PC-9 (cell line): ENCODE measurements at regions not wholly inside any gene's neighbourhood (a gene's known extent, or its start where the extent isn't known, plus 50 kb on each side); places are given as distances from the start of the nearest gene placed in this dataset.

Experiments
- BruUV-seq: library from RNA; stranded (reverse); fragments of 400-500 nt; replicated peaks from 2 replicates; lab custom pipeline; 2021; lab: Mats Ljungman, UMichigan
- CTCF ChIA-PET: fragments of 300-600 bp; sonication (Branson Sonifier 250); formaldehyde crosslinking; loops from one replicate; lab custom pipeline; 2022; ENCODE audit warnings: antibody characterized with exemption; lab: Charles Lee
- POLR2A ChIA-PET: fragments of 300-600 bp; sonication (Branson Sonifier 250); formaldehyde crosslinking; loops from one replicate; lab custom pipeline; 2022; ENCODE audit warnings: antibody characterized with exemption; ENCODE audit not compliant: unreplicated experiment; lab: Charles Lee
- DNase-seq, 2 experiments: peaks; one replicate each; pipeline versions ENCODE4 v3.0.0 to v3.0.0-alpha.2; 2015 to 2022; ENCODE audit warnings: mixed read lengths in 1 of 2
- H2AFZ ChIP-seq: fragments of 200-600 bp; sonication (generic); 2 replicates; pipeline ENCODE4 v1.8.1; 2017; ENCODE audit warnings: antibody characterized with exemption
- H3F3A ChIP-seq: fragments of 200-600 bp; sonication (generic); 2 replicates; pipeline ENCODE4 v1.8.1; 2017; ENCODE audit warnings: antibody characterized with exemption, mild to moderate bottlenecking, low read depth; ENCODE audit not compliant: insufficient read depth
- H3K27ac ChIP-seq: fragments of 200-600 bp; sonication (generic); 2 replicates; pipeline ENCODE4 v1.6.1; 2016; ENCODE audit warnings: mixed run types
- H3K27me3 ChIP-seq: fragments of 200-600 bp; sonication (generic); 2 replicates; pipeline ENCODE4 v1.6.1; 2016; ENCODE audit warnings: low read depth, mixed run types; ENCODE audit not compliant: insufficient read depth
- H3K36me3 ChIP-seq: fragments of 200-600 bp; sonication (generic); 2 replicates; pipeline ENCODE4 v1.6.1; 2016; ENCODE audit warnings: low read depth, mixed run types
- H3K4me1 ChIP-seq: fragments of 200-600 bp; sonication (generic); replicated peaks from 2 replicates; pipeline ENCODE4 v1.6.1; 2016; ENCODE audit warnings: mixed run types; ENCODE audit not compliant: insufficient read depth
- H3K4me2 ChIP-seq: fragments of 200-600 bp; sonication (generic); 2 replicates; pipeline ENCODE4 v1.6.1; 2017; ENCODE audit warnings: mixed run types
- H3K4me3 ChIP-seq: fragments of 200-600 bp; sonication (generic); 2 replicates; pipeline ENCODE4 v1.6.1; 2016; ENCODE audit warnings: mixed run types
- H3K79me2 ChIP-seq: fragments of 200-600 bp; sonication (generic); 2 replicates; pipeline ENCODE4 v1.6.1; 2017; ENCODE audit warnings: low read depth, mixed run types
- H3K9me2 ChIP-seq: fragments of 200-600 bp; sonication (generic); 2 replicates; pipeline ENCODE4 v1.8.1; 2017; ENCODE audit warnings: mild to moderate bottlenecking; ENCODE audit not compliant: insufficient read depth
- H3K9me3 ChIP-seq: fragments of 200-600 bp; sonication (generic); 2 replicates; pipeline ENCODE4 v1.8.1; 2016; ENCODE audit warnings: low read depth; ENCODE audit not compliant: insufficient read depth
- H4K20me1 ChIP-seq: fragments of 200-600 bp; sonication (generic); 2 replicates; pipeline ENCODE4 v1.8.1; 2017; ENCODE audit not compliant: insufficient read depth
- EZH2 ChIP-seq: fragments of 200-600 bp; sonication (generic); IDR thresholded peaks from 2 replicates; pipeline ENCODE4 v1.8.0; 2017; ENCODE audit warnings: antibody characterized with exemption, low read depth
- intact Hi-C: fragments of 100-400 bp; cut with micrococcal nuclease; formaldehyde crosslinking; loops from one replicate; pipeline ENCODE4 v1.10.0; 2022; ENCODE audit not compliant: unreplicated experiment
- TF ChIP-seq, protein P1 (sequence below): fragments of 200-600 bp; sonication (generic); conservative IDR thresholded peaks from 2 replicates; pipeline ENCODE4 v1.6.1; 2017; ENCODE audit warnings: mixed run types, antibody characterized with exemption, mild to moderate bottlenecking, moderate library complexity

DNA sequence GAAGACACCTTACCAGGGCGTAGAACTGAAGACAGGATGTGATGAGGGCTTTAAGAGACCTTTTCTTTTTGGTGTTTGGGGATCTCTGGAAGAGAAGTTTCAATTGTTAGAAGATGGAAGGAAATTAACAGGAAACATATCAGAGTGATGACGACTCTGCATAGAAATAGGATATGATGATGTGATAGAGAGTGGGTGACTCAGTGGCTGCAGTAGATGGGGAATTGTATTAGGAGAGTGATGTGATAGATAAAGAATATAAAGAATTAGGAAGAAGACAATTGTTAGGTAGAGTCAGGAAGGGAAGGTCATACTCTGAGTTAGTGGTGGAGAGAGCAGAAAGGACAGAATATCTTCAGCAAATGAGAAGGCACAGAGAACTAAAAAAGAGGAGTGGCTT lies 593.9 kb downstream of the NYAP2 start:
- TF ChIP-seq, protein P1, sequence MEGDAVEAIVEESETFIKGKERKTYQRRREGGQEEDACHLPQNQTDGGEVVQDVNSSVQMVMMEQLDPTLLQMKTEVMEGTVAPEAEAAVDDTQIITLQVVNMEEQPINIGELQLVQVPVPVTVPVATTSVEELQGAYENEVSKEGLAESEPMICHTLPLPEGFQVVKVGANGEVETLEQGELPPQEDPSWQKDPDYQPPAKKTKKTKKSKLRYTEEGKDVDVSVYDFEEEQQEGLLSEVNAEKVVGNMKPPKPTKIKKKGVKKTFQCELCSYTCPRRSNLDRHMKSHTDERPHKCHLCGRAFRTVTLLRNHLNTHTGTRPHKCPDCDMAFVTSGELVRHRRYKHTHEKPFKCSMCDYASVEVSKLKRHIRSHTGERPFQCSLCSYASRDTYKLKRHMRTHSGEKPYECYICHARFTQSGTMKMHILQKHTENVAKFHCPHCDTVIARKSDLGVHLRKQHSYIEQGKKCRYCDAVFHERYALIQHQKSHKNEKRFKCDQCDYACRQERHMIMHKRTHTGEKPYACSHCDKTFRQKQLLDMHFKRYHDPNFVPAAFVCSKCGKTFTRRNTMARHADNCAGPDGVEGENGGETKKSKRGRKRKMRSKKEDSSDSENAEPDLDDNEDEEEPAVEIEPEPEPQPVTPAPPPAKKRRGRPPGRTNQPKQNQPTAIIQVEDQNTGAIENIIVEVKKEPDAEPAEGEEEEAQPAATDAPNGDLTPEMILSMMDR, result no peak
- no peak for TF ChIP-seq EZH2
- H3K9me3 ChIP-seq, result peaks cover 3% of the 10 kb centered on the region
- H3K27ac ChIP-seq, result no peak overlapping the region
- peaks cover 9% of the 10 kb centered on the region; the same call in 1 of the 2 replicates for H3K4me1 ChIP-seq
- no peaks in the 10 kb centered on the region for H3K79me2 ChIP-seq
- no peak overlapping the region for H3K4me2 ChIP-seq
- no peaks in the 10 kb centered on the region for H3F3A ChIP-seq
- H2AFZ ChIP-seq, result no peak overlapping the region
- DNase-seq, result no peak
- H3K4me3 ChIP-seq, result no peak overlapping the region
- CTCF ChIA-PET, result no interaction called here
- BruUV-seq, result no TSS peak
- no peaks in the 10 kb centered on the region for H3K36me3 ChIP-seq
- H3K9me2 ChIP-seq, result no peaks in the 10 kb centered on the region
- H3K27me3 ChIP-seq, result no peaks in the 10 kb centered on the region
- POLR2A ChIA-PET, result no interaction called here
- no peaks in the 10 kb centered on the region for H4K20me1 ChIP-seq
- intact Hi-C loops, result no loop called here

DNA sequence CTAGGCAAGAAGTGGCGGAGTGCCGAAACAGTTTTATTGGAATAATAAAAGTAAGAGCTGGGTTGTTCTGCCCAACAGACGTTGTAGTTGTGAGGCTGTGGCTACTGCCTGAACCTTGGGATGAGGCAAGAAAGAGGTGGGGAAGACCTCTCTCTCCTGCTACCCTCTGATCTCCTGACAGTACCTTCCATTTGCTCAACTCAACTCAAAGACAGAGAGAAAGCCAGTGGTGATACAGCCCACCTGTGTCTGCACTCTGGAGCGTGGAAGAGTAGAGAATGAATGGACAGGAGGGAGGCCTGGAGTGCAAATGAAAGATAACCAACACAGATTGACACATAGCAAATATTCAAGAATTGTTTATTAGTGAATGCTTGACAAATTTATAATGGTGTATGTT lies 590.3 kb downstream of the NYAP2 start:
- H3F3A ChIP-seq, result no peaks in the 10 kb centered on the region
- no peak for TF ChIP-seq EZH2
- TF ChIP-seq, protein P1, result no peak
- no peaks in the 10 kb centered on the region for H4K20me1 ChIP-seq
- peaks cover 4% of the 10 kb centered on the region; the same call in 1 of the 2 replicates for H3K4me1 ChIP-seq
- no peaks in the 10 kb centered on the region for H3K79me2 ChIP-seq
- BruUV-seq, result no TSS peak
- H3K9me3 ChIP-seq, result peaks cover 3% of the 10 kb centered on the region; the same call in 1 of the 2 replicates
- H3K9me2 ChIP-seq, result no peaks in the 10 kb centered on the region
- no peaks in the 10 kb centered on the region for H3K36me3 ChIP-seq
- no peaks in the 10 kb centered on the region for H3K27me3 ChIP-seq
- no peak overlapping the region for H3K4me2 ChIP-seq
- H3K27ac ChIP-seq, result no peak overlapping the region
- ChIA-PET POLR2A (no interaction called here), CTCF (no interaction called here)
- H2AFZ ChIP-seq, result no peak overlapping the region
- intact Hi-C loops, result no loop called here
- no peak for DNase-seq
- no peak overlapping the region for H3K4me3 ChIP-seq

DNA sequence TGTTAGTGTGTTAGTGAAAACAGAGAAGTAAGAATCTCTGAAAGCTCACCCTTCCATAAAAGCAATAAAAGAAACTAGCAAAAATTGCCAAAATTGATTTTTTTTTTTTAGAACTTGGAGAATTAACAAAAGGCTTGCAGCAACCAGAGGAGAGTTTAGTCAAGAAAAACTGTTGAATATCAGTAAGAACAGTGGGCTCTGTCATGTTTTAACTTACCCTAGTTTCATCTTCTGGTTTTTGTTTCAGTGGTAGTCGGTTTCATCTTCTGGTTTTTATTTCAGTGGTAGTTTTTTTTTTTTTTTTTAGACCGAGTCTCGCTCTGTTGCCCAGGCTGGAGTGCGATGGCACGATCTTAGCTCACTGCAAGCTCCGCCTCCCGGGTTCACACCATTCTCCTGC lies 580.9 kb downstream of the NYAP2 start:
- no peak for DNase-seq
- Histone ChIP-seq H3K4me3 (no peak overlapping the region), H3K79me2 (no peaks in the 10 kb centered on the region), H4K20me1 (no peaks in the 10 kb centered on the region), H3K4me1 (no peaks in the 10 kb centered on the region), H3K27ac (no peak overlapping the region), H3K9me3 (peaks cover 7% of the 10 kb centered on the region; the same call in 1 of the 2 replicates), H3K27me3 (no peaks in the 10 kb centered on the region), H3K9me2 (no peaks in the 10 kb centered on the region), H3K36me3 (no peaks in the 10 kb centered on the region), H3K4me2 (no peak overlapping the region), H2AFZ (no peak overlapping the region), H3F3A (no peaks in the 10 kb centered on the region)
- no TSS peak for BruUV-seq
- intact Hi-C loops, result no loop called here
- ChIA-PET CTCF (no interaction called here), POLR2A (no interaction called here)
- TF ChIP-seq, protein P1, result no peak
- no peak for TF ChIP-seq EZH2
